ENCODE measurements at regions not wholly inside any gene's neighbourhood (a gene's known extent, or its start where the extent isn't known, plus 50 kb on each side); places are given as distances from the start of the nearest gene placed in this dataset.

DNA sequence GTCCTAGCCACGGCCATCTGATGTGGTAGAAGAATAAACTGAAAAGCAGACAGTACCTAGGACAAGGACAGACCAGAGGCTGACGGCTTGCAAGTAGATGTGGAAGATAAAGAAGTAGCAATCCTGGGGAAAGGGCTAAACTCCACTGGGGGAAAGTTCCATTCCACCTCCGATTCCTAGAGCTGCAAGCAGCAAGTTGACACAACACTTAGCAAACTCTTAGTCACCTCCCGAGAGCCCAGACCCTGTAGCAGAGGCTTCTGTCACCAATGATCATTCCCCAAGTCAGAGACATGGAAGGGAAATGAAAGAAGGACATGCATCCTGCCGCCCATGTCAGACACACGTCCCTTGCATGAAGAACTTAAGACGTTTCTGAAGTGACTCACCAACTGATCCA, 99.2 kb upstream of the RPS6KA2 start:
- TF ChIP-seq POLR2A (IDR thresholded peaks at IDR 0.05) (no peak), CTCF (IDR thresholded peaks at IDR 0.05) (no peak), POLR2AphosphoS5 (IDR thresholded peaks at IDR 0.05) (no peak), EP300 (IDR thresholded peaks at IDR 0.05) (no peak)
- H3K36me3 ChIP-seq: no peaks in the 10 kb centered on the region
- no peaks in the 10 kb centered on the region for H3K27me3 ChIP-seq
- WGBS, 2 donors: 67 to 78% methylated on average over 7 of the region's 7 CpGs
- DNase-seq: no peak
- H3K4me1 ChIP-seq: no peaks in the 10 kb centered on the region
- no peaks in the 10 kb centered on the region for H3K9me3 ChIP-seq
- no peak overlapping the region for H3K4me3 ChIP-seq
- H3K27ac ChIP-seq: no peak overlapping the region
- intact Hi-C loops (cut with DNase I): no loop called here

GRCh38 chr6:166725571-166725970, 98.5 kb upstream of the RPS6KA2 start:
- Histone ChIP-seq H3K4me1 (no peaks in the 10 kb centered on the region), H3K4me3 (no peak overlapping the region), H3K27me3 (no peaks in the 10 kb centered on the region), H3K27ac (no peak overlapping the region), H3K9me3 (no peaks in the 10 kb centered on the region), H3K36me3 (no peaks in the 10 kb centered on the region)
- DNase-seq: no peak
- 90 to 92% methylated on average over 15 of the region's 15 CpGs for WGBS, 2 donors
- intact Hi-C loops (cut with DNase I): no loop called here
- TF ChIP-seq CTCF (IDR thresholded peaks at IDR 0.05) (no peak), POLR2AphosphoS5 (IDR thresholded peaks at IDR 0.05) (no peak), POLR2A (IDR thresholded peaks at IDR 0.05) (no peak), EP300 (IDR thresholded peaks at IDR 0.05) (no peak)

DNA sequence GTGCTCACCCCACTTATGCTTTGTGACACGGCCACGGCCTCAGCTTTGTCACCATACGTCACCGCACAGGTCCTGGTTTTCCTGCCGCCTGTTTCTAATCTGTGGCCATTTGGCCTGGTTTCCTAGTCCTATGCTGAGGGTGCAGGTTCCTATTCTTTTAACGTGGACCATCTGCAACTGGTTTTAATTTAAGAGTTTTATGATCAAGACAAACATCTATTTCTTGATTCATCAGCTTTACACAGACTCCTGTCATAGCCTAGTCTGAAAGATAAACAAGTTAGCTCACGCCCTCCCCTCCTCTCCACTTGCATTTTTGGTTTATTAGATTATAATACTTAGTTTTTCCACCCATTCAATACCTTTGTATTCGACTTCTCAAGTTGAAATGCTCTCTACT, 97.5 kb upstream of the RPS6KA2 start:
- Histone ChIP-seq H3K36me3 (no peaks in the 10 kb centered on the region), H3K27me3 (no peaks in the 10 kb centered on the region), H3K4me3 (no peak overlapping the region), H3K4me1 (no peaks in the 10 kb centered on the region), H3K9me3 (no peaks in the 10 kb centered on the region), H3K27ac (no peak overlapping the region)
- TF ChIP-seq EP300 (IDR thresholded peaks at IDR 0.05) (no peak), POLR2AphosphoS5 (IDR thresholded peaks at IDR 0.05) (no peak), CTCF (IDR thresholded peaks at IDR 0.05) (no peak), POLR2A (IDR thresholded peaks at IDR 0.05) (no peak)
- WGBS, 2 donors: 64 to 80% methylated on average over 8 of the region's 8 CpGs
- intact Hi-C loops (cut with DNase I): no loop called here
- DNase-seq: no peak

- DNase-seq: no peak
- 96% methylated on average over 11 of the region's 11 CpGs for WGBS, 2 donors
- TF ChIP-seq CTCF (IDR thresholded peaks at IDR 0.05) (no peak), POLR2AphosphoS5 (IDR thresholded peaks at IDR 0.05) (no peak), POLR2A (IDR thresholded peaks at IDR 0.05) (no peak), EP300 (IDR thresholded peaks at IDR 0.05) (no peak)
- Histone ChIP-seq H3K4me1 (no peaks in the 10 kb centered on the region), H3K27ac (no peak overlapping the region), H3K4me3 (no peak overlapping the region), H3K27me3 (no peaks in the 10 kb centered on the region), H3K9me3 (no peaks in the 10 kb centered on the region), H3K36me3 (no peaks in the 10 kb centered on the region)
- intact Hi-C loops (cut with DNase I): no loop called here
Observed at GRCh38 chr6:166722785-166723184, 95.7 kb upstream of the RPS6KA2 start.

GRCh38 chr6:166721576-166721975, 94.5 kb upstream of the RPS6KA2 start:
- no peaks in the 10 kb centered on the region for H3K27me3 ChIP-seq
- intact Hi-C loops (cut with DNase I): no loop called here
- no peaks in the 10 kb centered on the region for H3K4me1 ChIP-seq
- H3K27ac ChIP-seq: no peak overlapping the region
- 71 to 88% methylated on average over 17 of the region's 17 CpGs for WGBS, 2 donors
- no peaks in the 10 kb centered on the region for H3K36me3 ChIP-seq
- no peak overlapping the region for H3K4me3 ChIP-seq
- no peaks in the 10 kb centered on the region for H3K9me3 ChIP-seq
- TF ChIP-seq EP300 (IDR thresholded peaks at IDR 0.05) (no peak), POLR2A (IDR thresholded peaks at IDR 0.05) (no peak), CTCF (IDR thresholded peaks at IDR 0.05) (no peak), POLR2AphosphoS5 (IDR thresholded peaks at IDR 0.05) (no peak)
- DNase-seq: no peak
